ENCODE measurements at regions not wholly inside any gene's neighbourhood (a gene's known extent, or its start where the extent isn't known, plus 50 kb on each side); places are given as distances from the start of the nearest gene placed in this dataset.

- TF ChIP-seq USF2 (IDR thresholded peaks at IDR 0.05; ENCODE audit: borderline replicate concordance, low read depth, low read length) (no peak), TCF12 (IDR thresholded peaks at IDR 0.05) (no peak), FOXM1 (IDR thresholded peaks at IDR 0.05; ENCODE audit: low read depth) (no peak), CTCF (IDR thresholded peaks at IDR 0.05) (no peak), SIN3A (IDR thresholded peaks at IDR 0.05; ENCODE audit: borderline replicate concordance, low read depth, low read length) (no peak)
These were observed 122.3 kb upstream of the CARD11 start for GRCh38 chr7:3165681-3166580.
